GM23248 (cell line): ENCODE measurements at regions not wholly inside any gene's neighbourhood (a gene's known extent, or its start where the extent isn't known, plus 50 kb on each side); places are given as distances from the start of the nearest gene placed in this dataset.

ENCODE experiments used
- DNase-seq: peaks from one replicate; pipeline ENCODE4 v3.0.0-alpha.2; 2015
- H2AFZ ChIP-seq: fragments of 200-600 bp; sonication (generic); 2 replicates; pipeline ENCODE4 v1.6.1; 2016; ENCODE audit warnings: antibody characterized with exemption
- H3F3A ChIP-seq: fragments of 200-600 bp; sonication (generic); 2 replicates; pipeline ENCODE4 v1.6.1; 2016; ENCODE audit warnings: mild to moderate bottlenecking, antibody characterized with exemption, mixed run types; ENCODE audit not compliant: insufficient read depth
- H3K27ac ChIP-seq: fragments of 200-600 bp; sonication (generic); 2 replicates; pipeline ENCODE4 v1.5.1; 2016; ENCODE audit warnings: mild to moderate bottlenecking
- H3K27me3 ChIP-seq: fragments of 200-600 bp; sonication (generic); replicated peaks from 2 replicates; pipeline ENCODE4 v1.6.1; 2016; ENCODE audit warnings: mild to moderate bottlenecking; ENCODE audit not compliant: insufficient read depth
- H3K36me3 ChIP-seq: fragments of 200-600 bp; sonication (generic); 2 replicates; pipeline ENCODE4 v1.6.1; 2016; ENCODE audit warnings: low read depth, mild to moderate bottlenecking
- H3K4me1 ChIP-seq: fragments of 200-600 bp; sonication (generic); 2 replicates; pipeline ENCODE4 v1.6.1; 2016; ENCODE audit warnings: mild to moderate bottlenecking; ENCODE audit not compliant: insufficient read depth
- H3K4me2 ChIP-seq: fragments of 200-600 bp; sonication (generic); one replicate; pipeline ENCODE4 v1.6.1; 2016; ENCODE audit warnings: mild to moderate bottlenecking; ENCODE audit not compliant: unreplicated experiment
- H3K4me3 ChIP-seq: fragments of 200-600 bp; sonication (generic); 2 replicates; pipeline ENCODE4 v1.5.1; 2016; ENCODE audit warnings: mild to moderate bottlenecking
- H3K79me2 ChIP-seq: fragments of 200-600 bp; sonication (generic); 2 replicates; pipeline ENCODE4 v1.6.1; 2016; ENCODE audit warnings: mild to moderate bottlenecking; ENCODE audit not compliant: insufficient read depth
- H3K9ac ChIP-seq: fragments of 200-600 bp; sonication (generic); 2 replicates; pipeline ENCODE4 v1.6.1; 2016; ENCODE audit warnings: mild to moderate bottlenecking
- H3K9me2 ChIP-seq: fragments of 200-600 bp; sonication (generic); 2 replicates; pipeline ENCODE4 v1.6.1; 2016; ENCODE audit warnings: mixed run types, mild to moderate bottlenecking, moderate library complexity; ENCODE audit not compliant: insufficient read depth
- H3K9me3 ChIP-seq: fragments of 200-600 bp; sonication (generic); one replicate; pipeline ENCODE4 v1.6.1; 2017; ENCODE audit warnings: low read depth
- H4K20me1 ChIP-seq: fragments of 200-600 bp; sonication (generic); 2 replicates; pipeline ENCODE4 v1.6.0; 2016; ENCODE audit not compliant: insufficient read depth
- EZH2 ChIP-seq: fragments of 200-600 bp; sonication (generic); IDR thresholded peaks from 2 replicates; pipeline ENCODE4 v1.6.1; 2018; ENCODE audit warnings: antibody characterized with exemption, mild to moderate bottlenecking; ENCODE audit not compliant: insufficient read depth, poor library complexity, severe bottlenecking
- EZH2phosphoT487 ChIP-seq: fragments of 200-600 bp; sonication (generic); IDR thresholded peaks from 2 replicates; pipeline ENCODE4 v1.6.1; 2018; ENCODE audit warnings: antibody characterized with exemption, moderate library complexity, mild to moderate bottlenecking, low read depth; ENCODE audit not compliant: insufficient read depth
- WGBS, 2 experiments: methylation state at CpG; one replicate each; pipeline ENCODE4 v1.1.6; 2015 to 2017; ENCODE audit warnings: low lambda C conversion rate in 2 of 2, low coverage in 1 of 2; ENCODE audit errors: missing lambda C conversion rate in 2 of 2; 5-methylcytosine and 5-hydroxymethylcytosine counted together
- in situ Hi-C: fragments of 300-500 bp; cut with MboI; formaldehyde crosslinking; loops from 2 replicates; pipeline ENCODE4 v1.15.0; 2020

GRCh38 chr12:33721561-33721960, 281.9 kb upstream of the SYT10 start:
- Histone ChIP-seq H3K4me1 (no peaks in the 10 kb centered on the region), H3F3A (no peaks in the 10 kb centered on the region), H3K4me3 (no peak overlapping the region), H4K20me1 (no peaks in the 10 kb centered on the region), H3K9me3 (no peaks in the 10 kb centered on the region), H3K9me2 (no peaks in the 10 kb centered on the region), H3K36me3 (no peaks in the 10 kb centered on the region), H2AFZ (no peak overlapping the region), H3K27me3 (no peaks in the 10 kb centered on the region), H3K4me2 (no peak overlapping the region), H3K9ac (no peak overlapping the region), H3K79me2 (no peaks in the 10 kb centered on the region), H3K27ac (no peak overlapping the region)
- no peak for DNase-seq
- in situ Hi-C loops: no loop called here
- no peak for TF ChIP-seq EZH2phosphoT487
- TF ChIP-seq EZH2: no peak
- 0% methylated on average over 2 of the region's 2 CpGs for WGBS, 2 experiments

GRCh38 chr12:33724867-33725266, 285.2 kb upstream of the SYT10 start:
- Histone ChIP-seq H3K4me3 (no peak overlapping the region), H3K4me1 (no peaks in the 10 kb centered on the region), H3K27me3 (no peaks in the 10 kb centered on the region), H3K79me2 (no peaks in the 10 kb centered on the region), H3K27ac (no peak overlapping the region), H3F3A (no peaks in the 10 kb centered on the region), H3K9ac (no peak overlapping the region), H3K4me2 (no peak overlapping the region), H2AFZ (no peak overlapping the region), H3K36me3 (no peaks in the 10 kb centered on the region), H4K20me1 (no peaks in the 10 kb centered on the region), H3K9me2 (no peaks in the 10 kb centered on the region), H3K9me3 (no peaks in the 10 kb centered on the region)
- TF ChIP-seq EZH2phosphoT487 (no peak), EZH2 (no peak)
- in situ Hi-C loops: no loop called here
- 21 to 25% methylated on average over 4 of the region's 4 CpGs for WGBS, 2 experiments
- no peak for DNase-seq

- peaks cover 4% of the 10 kb centered on the region for H3K9me3 ChIP-seq
- H2AFZ ChIP-seq: no peak overlapping the region
- WGBS, 2 experiments: 16 to 29% methylated on average over 2 of the region's 2 CpGs
- in situ Hi-C loops: no loop called here
- no peaks in the 10 kb centered on the region for H3F3A ChIP-seq
- no peak overlapping the region for H3K9ac ChIP-seq
- H3K36me3 ChIP-seq: no peaks in the 10 kb centered on the region
- no peaks in the 10 kb centered on the region for H3K9me2 ChIP-seq
- H3K27me3 ChIP-seq: no peaks in the 10 kb centered on the region
- TF ChIP-seq EZH2phosphoT487: no peak
- no peak for TF ChIP-seq EZH2
- no peaks in the 10 kb centered on the region for H4K20me1 ChIP-seq
- no peak overlapping the region for H3K27ac ChIP-seq
- H3K4me1 ChIP-seq: no peaks in the 10 kb centered on the region
- no peaks in the 10 kb centered on the region for H3K79me2 ChIP-seq
- no peak overlapping the region for H3K4me2 ChIP-seq
- no peak for DNase-seq
- no peak overlapping the region for H3K4me3 ChIP-seq
These were observed 287.4 kb upstream of the ALG10 start for GRCh38 chr12:33734871-33735270.

GRCh38 chr12:33752854-33753253, 269.4 kb upstream of the ALG10 start:
- Histone ChIP-seq H3K36me3 (no peaks in the 10 kb centered on the region), H3K9ac (no peak overlapping the region), H3K9me2 (no peaks in the 10 kb centered on the region), H2AFZ (no peak overlapping the region), H3K27me3 (no peaks in the 10 kb centered on the region), H3K27ac (no peak overlapping the region), H3K4me2 (no peak overlapping the region), H3K4me3 (no peak overlapping the region), H3K9me3 (no peaks in the 10 kb centered on the region), H3K4me1 (no peaks in the 10 kb centered on the region), H3K79me2 (no peaks in the 10 kb centered on the region), H3F3A (no peaks in the 10 kb centered on the region), H4K20me1 (no peaks in the 10 kb centered on the region)
- TF ChIP-seq EZH2 (no peak), EZH2phosphoT487 (no peak)
- 0 to 6% methylated on average over 1 of the region's 1 CpG for WGBS, 2 experiments
- DNase-seq: no peak
- in situ Hi-C loops: no loop called here

DNA sequence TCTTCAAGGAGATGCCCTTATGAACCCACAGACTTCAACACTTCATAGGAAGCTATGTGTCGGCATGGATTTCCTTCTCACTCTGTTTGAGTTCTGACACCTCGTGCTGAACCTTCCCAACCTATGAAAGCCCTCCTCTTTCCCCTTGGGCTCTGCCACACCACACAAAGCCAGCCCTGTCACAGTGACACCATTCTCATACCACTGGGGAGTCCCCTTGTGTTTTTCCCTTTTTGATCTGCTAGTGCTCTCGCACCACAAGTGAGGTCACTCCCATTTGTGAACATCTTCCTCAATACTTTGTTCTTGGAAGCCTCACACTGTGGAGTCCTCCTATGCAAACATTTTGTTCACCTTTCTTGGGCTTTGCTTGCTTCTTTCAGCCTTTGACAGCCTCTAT, 264.6 kb upstream of the ALG10 start:
- Histone ChIP-seq H3K9me2 (no peaks in the 10 kb centered on the region), H3K9ac (no peak overlapping the region), H2AFZ (no peak overlapping the region), H3K9me3 (no peaks in the 10 kb centered on the region), H3K4me3 (no peak overlapping the region), H3K27ac (no peak overlapping the region), H3K4me1 (no peaks in the 10 kb centered on the region), H3K4me2 (no peak overlapping the region), H3K36me3 (no peaks in the 10 kb centered on the region), H3K27me3 (no peaks in the 10 kb centered on the region), H4K20me1 (no peaks in the 10 kb centered on the region), H3F3A (no peaks in the 10 kb centered on the region), H3K79me2 (no peaks in the 10 kb centered on the region)
- TF ChIP-seq EZH2phosphoT487: no peak
- TF ChIP-seq EZH2: no peak
- in situ Hi-C loops: no loop called here
- no peak for DNase-seq
- WGBS, 2 experiments: 25% methylated on average over 3 of the region's 3 CpGs
